MM.1S (cell line): ENCODE measurements at regions not wholly inside any gene's neighbourhood (a gene's known extent, or its start where the extent isn't known, plus 50 kb on each side); places are given as distances from the start of the nearest gene placed in this dataset.

Experiments used
- DNase-seq: peaks from one replicate; pipeline ENCODE4 v3.0.0-alpha.2; 2015
- H2AFZ ChIP-seq: fragments of 300-600 bp; sonication (generic); 2 replicates; pipeline ENCODE4 v1.6.0; 2016; ENCODE audit warnings: antibody characterized with exemption, low read length
- H3F3A ChIP-seq: fragments of 300-600 bp; sonication (generic); 2 replicates; pipeline ENCODE4 v1.6.1; 2016; ENCODE audit warnings: mild to moderate bottlenecking, antibody characterized with exemption, low read length, moderate library complexity, mixed read lengths; ENCODE audit not compliant: insufficient read depth
- H3K27ac ChIP-seq: fragments of 300-600 bp; sonication (generic); 2 replicates; pipeline ENCODE4 v1.5.1; 2016; ENCODE audit warnings: mild to moderate bottlenecking, low read length
- H3K27me3 ChIP-seq: fragments of 300-600 bp; sonication (generic); replicated peaks from 2 replicates; pipeline ENCODE4 v1.6.0; 2016; ENCODE audit warnings: low read length; ENCODE audit not compliant: insufficient read depth
- H3K36me3 ChIP-seq: fragments of 300-600 bp; sonication (generic); replicated peaks from 2 replicates; pipeline ENCODE4 v1.6.1; 2016; ENCODE audit warnings: mild to moderate bottlenecking, low read length, mixed read lengths; ENCODE audit not compliant: insufficient read depth
- H3K4me1 ChIP-seq: fragments of 300-600 bp; sonication (generic); 2 replicates; pipeline ENCODE4 v1.6.1; 2016; ENCODE audit warnings: low read length, mixed read lengths
- H3K4me2 ChIP-seq: fragments of 300-600 bp; sonication (generic); 2 replicates; pipeline ENCODE4 v1.6.0; 2016; ENCODE audit warnings: low read depth, low read length
- H3K4me3 ChIP-seq: fragments of 300-600 bp; sonication (generic); 2 replicates; pipeline ENCODE4 v1.5.1; 2016; ENCODE audit warnings: low read length, mixed read lengths
- H3K79me2 ChIP-seq: fragments of 300-600 bp; sonication (generic); 2 replicates; pipeline ENCODE4 v1.6.1; 2016; ENCODE audit warnings: mixed run types, low read length, mixed read lengths
- H3K9ac ChIP-seq: fragments of 300-600 bp; sonication (generic); 2 replicates; pipeline ENCODE4 v1.6.1; 2016; ENCODE audit warnings: low read length, mixed read lengths
- H3K9me2 ChIP-seq: fragments of 300-600 bp; sonication (generic); replicated peaks from 2 replicates; pipeline ENCODE4 v1.6.1; 2016; ENCODE audit warnings: mild to moderate bottlenecking, low read length, mixed read lengths; ENCODE audit not compliant: insufficient read depth
- H3K9me3 ChIP-seq: fragments of 300-600 bp; sonication (generic); replicated peaks from 2 replicates; pipeline ENCODE4 v1.6.1; 2016; ENCODE audit warnings: mild to moderate bottlenecking, low read length, mixed read lengths; ENCODE audit not compliant: insufficient read depth
- H4K20me1 ChIP-seq: fragments of 300-600 bp; sonication (generic); 2 replicates; pipeline ENCODE4 v1.6.1; 2016; ENCODE audit warnings: mild to moderate bottlenecking, low read length, moderate library complexity, mixed read lengths; ENCODE audit not compliant: insufficient read depth
- EZH2 ChIP-seq: fragments of 300-600 bp; sonication (generic); optimal IDR thresholded peaks from 2 replicates; pipeline ENCODE3; 2017; ENCODE audit warnings: low read depth, mild to moderate bottlenecking, antibody characterized with exemption, low read length, mixed read lengths
- EZH2phosphoT487 ChIP-seq: fragments of 300-600 bp; sonication (generic); IDR thresholded peaks from 2 replicates; pipeline ENCODE4 v1.6.1; 2018; ENCODE audit warnings: antibody characterized with exemption, low read length
- TF ChIP-seq, protein P1 (sequence below): fragments of 300-600 bp; sonication (generic); IDR thresholded peaks from 2 replicates; pipeline ENCODE4 v1.5.1; 2016; ENCODE audit warnings: antibody characterized with exemption, low read length, mixed read lengths

DNA sequence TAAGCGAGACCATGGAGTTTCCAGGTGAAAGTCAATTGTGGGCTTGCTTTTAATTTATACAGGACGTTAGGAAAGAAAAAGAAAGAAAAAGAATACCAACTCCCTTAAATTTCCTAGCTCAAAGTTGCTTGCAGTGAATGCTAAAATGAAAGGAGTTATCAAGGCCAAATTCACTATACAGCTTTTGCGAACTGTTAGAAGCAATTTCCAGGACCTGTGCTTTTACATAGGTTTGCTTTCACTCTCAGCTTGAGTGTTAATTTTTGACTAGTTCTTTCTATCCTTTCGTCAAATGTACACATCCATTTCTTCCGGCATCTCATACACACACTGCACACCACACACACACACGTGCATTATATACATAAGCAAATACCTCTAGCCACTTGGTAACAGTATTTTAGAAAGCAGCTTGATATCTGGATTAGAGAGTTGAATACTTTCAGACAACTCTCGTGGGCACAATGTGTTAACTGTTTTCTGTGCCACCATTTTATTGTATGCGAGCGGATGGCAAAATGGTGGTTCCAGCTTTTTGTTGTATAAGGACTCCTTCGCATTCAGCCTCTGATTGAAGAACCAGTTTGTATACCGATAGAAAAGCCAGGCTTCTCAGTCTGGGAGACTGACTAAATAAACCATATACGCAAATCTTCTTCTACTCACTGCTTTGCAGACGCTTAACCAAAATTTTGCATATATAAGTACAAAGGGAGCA is 381.8 kb downstream of the MTX2 start:
- H3F3A ChIP-seq: no peaks in the 10 kb centered on the region
- H3K9ac ChIP-seq: no peak overlapping the region
- no peak for TF ChIP-seq EZH2
- H3K9me2 ChIP-seq: no peaks in the 10 kb centered on the region
- no peaks in the 10 kb centered on the region for H4K20me1 ChIP-seq
- no peak for DNase-seq
- no peaks in the 10 kb centered on the region for H3K4me1 ChIP-seq
- no peaks in the 10 kb centered on the region for H3K27me3 ChIP-seq
- H3K4me2 ChIP-seq: no peak overlapping the region
- H3K27ac ChIP-seq: no peak overlapping the region
- no peaks in the 10 kb centered on the region for H3K36me3 ChIP-seq
- no peaks in the 10 kb centered on the region for H3K79me2 ChIP-seq
- no peak overlapping the region for H3K4me3 ChIP-seq
- H3K9me3 ChIP-seq: no peaks in the 10 kb centered on the region
- no peak overlapping the region for H2AFZ ChIP-seq

DNA sequence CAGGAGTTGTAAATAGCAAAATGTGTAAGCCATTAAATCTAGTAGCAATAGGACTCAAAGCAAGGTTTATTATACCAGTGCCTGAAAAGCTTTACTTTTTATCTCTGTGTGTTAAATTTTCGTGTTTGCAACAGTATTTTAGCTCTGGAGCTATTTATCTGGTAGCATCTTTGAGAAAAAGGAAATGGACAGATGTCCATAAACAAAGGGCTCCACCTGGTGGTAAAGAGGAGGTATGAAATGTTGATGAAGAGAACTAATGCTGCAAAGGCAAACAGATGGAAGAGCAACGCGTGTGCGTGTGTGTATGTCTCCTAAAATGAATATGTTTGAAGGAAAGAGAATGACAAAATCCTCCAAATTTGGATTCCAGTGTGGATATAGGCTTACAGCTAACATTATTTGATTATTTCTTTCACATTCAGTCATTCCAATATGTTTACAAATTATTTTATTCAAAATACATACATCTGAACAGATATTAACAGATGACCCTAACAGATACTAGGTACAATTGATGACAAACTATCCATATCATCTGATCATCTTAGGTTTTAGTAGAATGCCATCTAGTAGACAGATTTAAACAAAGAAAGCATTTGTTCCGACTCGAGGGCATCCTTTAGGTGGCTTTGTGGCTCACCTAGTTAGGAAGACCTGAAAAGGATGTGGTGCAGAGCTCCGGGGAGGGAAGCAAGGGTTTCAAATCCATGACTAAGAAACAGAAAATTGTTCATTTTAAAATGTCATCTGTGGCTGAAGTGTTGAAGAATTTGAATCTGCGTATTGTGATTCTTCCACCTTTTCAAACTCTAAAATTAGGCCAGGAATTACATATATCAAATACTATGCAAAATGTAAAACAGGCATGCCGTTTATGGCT is 383.3 kb downstream of the MTX2 start:
- Histone ChIP-seq H3K27ac (no peak overlapping the region), H3K4me2 (no peak overlapping the region), H3K27me3 (no peaks in the 10 kb centered on the region), H3K36me3 (no peaks in the 10 kb centered on the region), H4K20me1 (no peaks in the 10 kb centered on the region), H3K9me3 (no peaks in the 10 kb centered on the region), H2AFZ (no peak overlapping the region), H3K9ac (no peak overlapping the region), H3K79me2 (no peaks in the 10 kb centered on the region), H3K4me1 (no peaks in the 10 kb centered on the region), H3K9me2 (no peaks in the 10 kb centered on the region), H3K4me3 (no peak overlapping the region), H3F3A (no peaks in the 10 kb centered on the region)
- no peak for TF ChIP-seq EZH2phosphoT487
- TF ChIP-seq EZH2: no peak
- TF ChIP-seq, protein P1, sequence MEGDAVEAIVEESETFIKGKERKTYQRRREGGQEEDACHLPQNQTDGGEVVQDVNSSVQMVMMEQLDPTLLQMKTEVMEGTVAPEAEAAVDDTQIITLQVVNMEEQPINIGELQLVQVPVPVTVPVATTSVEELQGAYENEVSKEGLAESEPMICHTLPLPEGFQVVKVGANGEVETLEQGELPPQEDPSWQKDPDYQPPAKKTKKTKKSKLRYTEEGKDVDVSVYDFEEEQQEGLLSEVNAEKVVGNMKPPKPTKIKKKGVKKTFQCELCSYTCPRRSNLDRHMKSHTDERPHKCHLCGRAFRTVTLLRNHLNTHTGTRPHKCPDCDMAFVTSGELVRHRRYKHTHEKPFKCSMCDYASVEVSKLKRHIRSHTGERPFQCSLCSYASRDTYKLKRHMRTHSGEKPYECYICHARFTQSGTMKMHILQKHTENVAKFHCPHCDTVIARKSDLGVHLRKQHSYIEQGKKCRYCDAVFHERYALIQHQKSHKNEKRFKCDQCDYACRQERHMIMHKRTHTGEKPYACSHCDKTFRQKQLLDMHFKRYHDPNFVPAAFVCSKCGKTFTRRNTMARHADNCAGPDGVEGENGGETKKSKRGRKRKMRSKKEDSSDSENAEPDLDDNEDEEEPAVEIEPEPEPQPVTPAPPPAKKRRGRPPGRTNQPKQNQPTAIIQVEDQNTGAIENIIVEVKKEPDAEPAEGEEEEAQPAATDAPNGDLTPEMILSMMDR: peak; percentile 75
- DNase-seq: peak; percentile 60

DNA sequence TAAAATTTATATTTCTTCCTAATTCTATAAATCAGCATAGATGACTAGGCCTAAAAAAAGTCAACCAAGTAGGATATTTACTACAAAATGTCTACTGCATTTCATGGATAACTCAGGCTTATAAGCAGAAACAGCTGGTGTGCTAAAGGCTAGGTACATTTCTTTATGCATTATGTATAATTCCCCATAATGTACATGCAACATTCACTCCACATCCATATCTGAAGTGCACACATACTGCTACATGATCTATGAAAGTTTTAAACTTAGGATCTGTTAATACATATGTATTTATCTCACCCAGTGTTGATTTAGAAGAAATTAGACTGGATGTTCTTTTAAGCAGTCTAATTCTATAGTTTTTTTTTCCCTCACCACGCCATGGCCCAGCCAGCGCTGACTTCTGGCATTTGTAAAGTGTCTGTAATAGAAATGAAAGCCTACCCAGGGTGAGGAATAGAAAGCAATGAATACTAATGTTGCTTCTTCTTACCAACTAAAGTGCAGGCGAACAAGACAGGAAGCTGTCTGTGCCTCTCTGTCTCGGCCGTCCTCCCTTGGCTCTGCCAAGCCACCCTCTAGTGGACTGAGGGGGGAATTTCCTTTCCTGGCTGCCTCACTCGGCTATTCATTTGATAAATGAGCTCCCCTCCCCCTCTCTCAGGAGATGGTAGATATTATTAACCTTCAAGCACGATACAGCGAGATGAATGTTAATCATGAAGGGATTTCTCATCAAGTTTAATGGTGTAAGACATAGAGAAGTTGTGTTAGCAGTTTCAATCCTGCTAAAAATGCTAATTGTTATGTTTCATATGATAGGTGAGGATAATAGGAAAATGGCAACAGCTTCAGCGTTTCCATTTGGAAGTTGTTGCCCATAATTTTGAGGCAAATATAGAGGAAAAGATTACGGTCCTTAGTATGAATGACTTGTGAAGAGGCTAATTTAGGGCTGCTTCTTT is 384.5 kb downstream of the MTX2 start:
- H3K79me2 ChIP-seq: no peaks in the 10 kb centered on the region
- no peaks in the 10 kb centered on the region for H3K4me1 ChIP-seq
- H3K27ac ChIP-seq: no peak overlapping the region
- no peaks in the 10 kb centered on the region for H3K9me2 ChIP-seq
- H3K4me3 ChIP-seq: no peak overlapping the region
- H3K9ac ChIP-seq: no peak overlapping the region
- no peak overlapping the region for H3K4me2 ChIP-seq
- no peaks in the 10 kb centered on the region for H3F3A ChIP-seq
- no peaks in the 10 kb centered on the region for H3K36me3 ChIP-seq
- no peaks in the 10 kb centered on the region for H3K9me3 ChIP-seq
- peak overlapping the region; percentile 27 for H2AFZ ChIP-seq
- peak; percentile 64 for DNase-seq
- no peaks in the 10 kb centered on the region for H4K20me1 ChIP-seq
- TF ChIP-seq EZH2phosphoT487: no peak
- TF ChIP-seq, protein P1: peak; percentile 77
- TF ChIP-seq EZH2: no peak
- H3K27me3 ChIP-seq: no peaks in the 10 kb centered on the region
